ENCODE measurements at regions not wholly inside any gene's neighbourhood (a gene's known extent, or its start where the extent isn't known, plus 50 kb on each side); places are given as distances from the start of the nearest gene placed in this dataset.

GRCh38 chr2:199707593-199708185 is 143.3 kb downstream of the FTCDNL1 start:
- no peak for TF ChIP-seq CTCF (conservative IDR thresholded peaks at IDR 0.05)

GRCh38 chr2:199705538-199705937 is 145.5 kb downstream of the FTCDNL1 start:
- H3K27ac ChIP-seq: no peak overlapping the region
- TF ChIP-seq CTCF (conservative IDR thresholded peaks at IDR 0.05): no peak

More at GRCh38 chr2:199707593-199708185, 143.3 kb downstream of the FTCDNL1 start:
- no peak overlapping the region for H3K27ac ChIP-seq

GRCh38 chr2:199704358-199705238 is 146.4 kb downstream of the FTCDNL1 start:
- TF ChIP-seq CTCF (conservative IDR thresholded peaks at IDR 0.05): peak; percentile 82
- no peak overlapping the region for H3K27ac ChIP-seq

GRCh38 chr2:199703199-199703598 is 147.8 kb downstream of the FTCDNL1 start:
- H3K27ac ChIP-seq: no peak overlapping the region
- TF ChIP-seq CTCF (conservative IDR thresholded peaks at IDR 0.05): no peak

GRCh38 chr2:199697469-199697868 is 153.5 kb downstream of the FTCDNL1 start:
- no peak overlapping the region for H3K27ac ChIP-seq
- TF ChIP-seq CTCF (conservative IDR thresholded peaks at IDR 0.05): no peak

- TF ChIP-seq CTCF (conservative IDR thresholded peaks at IDR 0.05): no peak
These were observed 154.9 kb downstream of the FTCDNL1 start for GRCh38 chr2:199696048-199696447.

GRCh38 chr2:199693861-199694260 is 157.1 kb downstream of the FTCDNL1 start:
- no peak for TF ChIP-seq CTCF (conservative IDR thresholded peaks at IDR 0.05)
- no peak overlapping the region for H3K27ac ChIP-seq

More at GRCh38 chr2:199696048-199696447, 154.9 kb downstream of the FTCDNL1 start:
- H3K27ac ChIP-seq: no peak overlapping the region

Data from VCaP (cell line).